WI38 (cell line): ENCODE measurements at regions not wholly inside any gene's neighbourhood (a gene's known extent, or its start where the extent isn't known, plus 50 kb on each side); places are given as distances from the start of the nearest gene placed in this dataset.

Experiments
- H3K4me3 ChIP-seq: 2 replicates; pipeline ENCODE4 v1.5.1; 2011; ENCODE audit warnings: low read depth, mild to moderate bottlenecking, control low read depth, low read length
- TF ChIP-seq, protein P1 (sequence below): IDR thresholded peaks from 2 replicates; pipeline ENCODE4 v1.5.1; 2012; ENCODE audit warnings: low read depth, mild to moderate bottlenecking, control low read depth, low read length

DNA sequence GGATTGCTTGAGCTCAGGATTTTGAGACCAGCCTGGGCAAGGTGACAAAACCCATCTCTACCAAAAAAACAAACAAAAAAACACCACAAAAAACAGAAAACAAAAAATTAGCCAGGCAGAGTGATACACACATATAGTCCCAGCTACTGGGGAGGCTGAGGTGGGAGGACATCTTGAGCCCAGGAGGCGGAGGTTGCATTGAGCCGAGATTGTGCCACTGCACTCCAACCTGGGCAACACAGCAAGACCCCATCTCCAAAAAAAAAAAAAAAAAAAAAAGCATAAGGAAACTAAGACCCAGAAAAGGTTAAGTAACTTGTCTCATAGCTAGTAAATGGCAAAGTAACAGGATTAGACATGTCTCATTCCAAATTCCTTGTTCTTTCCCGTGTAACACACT lies 56.3 kb upstream of the PSMA6 start:
- H3K4me3 ChIP-seq = no peak overlapping the region
- TF ChIP-seq, protein P1, sequence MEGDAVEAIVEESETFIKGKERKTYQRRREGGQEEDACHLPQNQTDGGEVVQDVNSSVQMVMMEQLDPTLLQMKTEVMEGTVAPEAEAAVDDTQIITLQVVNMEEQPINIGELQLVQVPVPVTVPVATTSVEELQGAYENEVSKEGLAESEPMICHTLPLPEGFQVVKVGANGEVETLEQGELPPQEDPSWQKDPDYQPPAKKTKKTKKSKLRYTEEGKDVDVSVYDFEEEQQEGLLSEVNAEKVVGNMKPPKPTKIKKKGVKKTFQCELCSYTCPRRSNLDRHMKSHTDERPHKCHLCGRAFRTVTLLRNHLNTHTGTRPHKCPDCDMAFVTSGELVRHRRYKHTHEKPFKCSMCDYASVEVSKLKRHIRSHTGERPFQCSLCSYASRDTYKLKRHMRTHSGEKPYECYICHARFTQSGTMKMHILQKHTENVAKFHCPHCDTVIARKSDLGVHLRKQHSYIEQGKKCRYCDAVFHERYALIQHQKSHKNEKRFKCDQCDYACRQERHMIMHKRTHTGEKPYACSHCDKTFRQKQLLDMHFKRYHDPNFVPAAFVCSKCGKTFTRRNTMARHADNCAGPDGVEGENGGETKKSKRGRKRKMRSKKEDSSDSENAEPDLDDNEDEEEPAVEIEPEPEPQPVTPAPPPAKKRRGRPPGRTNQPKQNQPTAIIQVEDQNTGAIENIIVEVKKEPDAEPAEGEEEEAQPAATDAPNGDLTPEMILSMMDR = no peak

DNA sequence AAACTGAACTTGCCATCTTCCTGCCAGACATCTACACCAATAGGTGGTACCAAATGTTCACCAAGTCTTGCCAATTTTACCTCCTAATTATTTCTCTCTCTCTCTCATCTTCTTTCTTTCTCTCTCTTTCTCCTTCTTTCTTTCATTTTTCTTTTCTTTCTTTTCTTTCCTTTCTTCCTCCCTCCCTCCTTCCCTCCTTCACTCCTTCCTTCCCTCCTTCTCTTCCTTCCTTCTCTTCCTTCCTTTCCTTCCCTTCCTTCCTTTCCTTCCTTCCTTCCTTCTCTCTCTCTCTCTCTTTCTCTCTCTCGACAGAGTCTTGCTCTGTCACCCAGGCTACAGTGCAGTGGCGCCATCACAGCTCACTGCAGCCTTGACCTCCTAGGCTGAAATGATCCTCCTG lies 55.4 kb upstream of the PSMA6 start:
- no peak overlapping the region for H3K4me3 ChIP-seq
- TF ChIP-seq, protein P1 = no peak

GRCh38 chr14:35240231-35240630 lies 52.0 kb upstream of the PSMA6 start:
- TF ChIP-seq, protein P1 = no peak
- no peak overlapping the region for H3K4me3 ChIP-seq
